B cell (primary cell): ENCODE measurements at regions not wholly inside any gene's neighbourhood (a gene's known extent, or its start where the extent isn't known, plus 50 kb on each side); places are given as distances from the start of the nearest gene placed in this dataset.

Experiments used
- EZH2 ChIP-seq: IDR thresholded peaks from 2 replicates; pipeline ENCODE4 v1.6.1; 2012; ENCODE audit warnings: borderline replicate concordance, low read depth, mild to moderate bottlenecking, moderate library complexity, low read length; ENCODE audit not compliant: insufficient read depth, poor library complexity, severe bottlenecking
- TF ChIP-seq, protein P1 (sequence below): fragments of 200-600 bp; IDR thresholded peaks from one replicate; pipeline ENCODE4 v1.8.0; 2022; ENCODE audit warnings: antibody characterized with exemption, mild to moderate bottlenecking

DNA sequence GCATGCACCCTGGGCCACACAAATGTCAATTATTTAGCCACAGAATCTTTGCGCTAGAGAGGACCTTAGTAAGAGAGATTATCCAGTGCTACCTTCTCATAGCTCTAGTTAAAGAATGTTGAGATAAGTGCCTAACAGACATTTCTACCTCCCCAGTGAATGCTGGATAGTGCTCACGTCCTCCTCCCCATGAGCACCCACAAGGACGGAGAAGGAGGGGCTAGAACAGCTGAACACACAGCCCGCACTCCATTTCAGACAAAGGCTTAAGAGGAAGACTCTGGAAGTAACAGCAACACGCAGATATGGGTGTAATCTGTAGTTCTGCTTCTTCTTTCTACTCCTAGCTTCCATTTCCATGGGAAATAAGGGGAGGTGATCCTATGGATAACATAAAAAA is 120.5 kb downstream of the FEM1C start:
- TF ChIP-seq, protein P1, sequence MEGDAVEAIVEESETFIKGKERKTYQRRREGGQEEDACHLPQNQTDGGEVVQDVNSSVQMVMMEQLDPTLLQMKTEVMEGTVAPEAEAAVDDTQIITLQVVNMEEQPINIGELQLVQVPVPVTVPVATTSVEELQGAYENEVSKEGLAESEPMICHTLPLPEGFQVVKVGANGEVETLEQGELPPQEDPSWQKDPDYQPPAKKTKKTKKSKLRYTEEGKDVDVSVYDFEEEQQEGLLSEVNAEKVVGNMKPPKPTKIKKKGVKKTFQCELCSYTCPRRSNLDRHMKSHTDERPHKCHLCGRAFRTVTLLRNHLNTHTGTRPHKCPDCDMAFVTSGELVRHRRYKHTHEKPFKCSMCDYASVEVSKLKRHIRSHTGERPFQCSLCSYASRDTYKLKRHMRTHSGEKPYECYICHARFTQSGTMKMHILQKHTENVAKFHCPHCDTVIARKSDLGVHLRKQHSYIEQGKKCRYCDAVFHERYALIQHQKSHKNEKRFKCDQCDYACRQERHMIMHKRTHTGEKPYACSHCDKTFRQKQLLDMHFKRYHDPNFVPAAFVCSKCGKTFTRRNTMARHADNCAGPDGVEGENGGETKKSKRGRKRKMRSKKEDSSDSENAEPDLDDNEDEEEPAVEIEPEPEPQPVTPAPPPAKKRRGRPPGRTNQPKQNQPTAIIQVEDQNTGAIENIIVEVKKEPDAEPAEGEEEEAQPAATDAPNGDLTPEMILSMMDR: no peak
- no peak for TF ChIP-seq EZH2
